Tibial nerve (tissue), 4 donors: ENCODE measurements at regions not wholly inside any gene's neighbourhood (a gene's known extent, or its start where the extent isn't known, plus 50 kb on each side); places are given as distances from the start of the nearest gene placed in this dataset.

Experiments
- DNase-seq, 2 donors: peaks; one replicate each; pipeline ENCODE4 v3.0.0-alpha.2; 2019; ENCODE audit warnings: low spot score in 2 of 2
- H3K27ac ChIP-seq, 4 donors: fragments of 200-600 bp; sonication (generic) in 3 of 4; one replicate each; pipeline ENCODE4 v1.5.1; 2017 to 2019; ENCODE audit warnings: mild to moderate bottlenecking in 1 of 4
- H3K27me3 ChIP-seq, 2 donors: fragments of 200-600 bp; sonication (generic) in 1 of 2; one replicate each; pipeline versions ENCODE4 v1.5.1 to v1.6.0; 2017 to 2019
- H3K36me3 ChIP-seq, 3 donors: fragments of 200-600 bp; sonication (generic); one replicate each; pipeline ENCODE4 v1.5.1; 2018 to 2019
- H3K4me1 ChIP-seq, 4 donors: fragments of 200-600 bp; sonication (generic) in 3 of 4; one replicate each; pipeline ENCODE4 v1.5.1; 2017 to 2019
- H3K4me3 ChIP-seq, 4 donors: fragments of 200-600 bp; sonication (generic) in 3 of 4; one replicate each; pipeline ENCODE4 v1.5.1; 2017 to 2019; ENCODE audit warnings: mild to moderate bottlenecking in 1 of 4, moderate library complexity in 1 of 4
- H3K9me3 ChIP-seq, 4 donors: fragments of 200-600 bp; sonication (generic) in 3 of 4; one replicate each; pipeline ENCODE4 v1.5.1; 2017 to 2019
- EP300 ChIP-seq, 2 donors: sonication (generic); formaldehyde crosslinking; IDR thresholded peaks; one replicate each; pipeline ENCODE4 v1.6.1; 2017; ENCODE audit warnings: antibody characterized with exemption in 2 of 2, mild to moderate bottlenecking in 1 of 2
- POLR2A ChIP-seq, 2 donors: fragments of 450-650 bp; IDR thresholded peaks; one replicate each; pipeline ENCODE4 v1.6.1; 2017; ENCODE audit warnings: antibody characterized with exemption in 2 of 2, mild to moderate bottlenecking in 2 of 2, moderate library complexity in 2 of 2
- WGBS, 2 donors: methylation state at CpG; one replicate each; pipeline ENCODE4 v1.1.5; 2018; 5-methylcytosine and 5-hydroxymethylcytosine counted together
- TF ChIP-seq, protein P1 (sequence below), 5 experiments: fragments of 200-600 bp in 3 of 5; fragments of 450-650 bp in 2 of 5; sonication (generic) in 3 of 5; IDR thresholded peaks; one replicate each; pipeline ENCODE4 v1.5.1; 2016 to 2019; ENCODE audit warnings: antibody characterized with exemption in 5 of 5, mild to moderate bottlenecking in 3 of 5, moderate library complexity in 2 of 5

- TF ChIP-seq POLR2A (IDR thresholded peaks at IDR 0.05) (no peak), EP300 (IDR thresholded peaks at IDR 0.05) (no peak)
- TF ChIP-seq, protein P1, sequence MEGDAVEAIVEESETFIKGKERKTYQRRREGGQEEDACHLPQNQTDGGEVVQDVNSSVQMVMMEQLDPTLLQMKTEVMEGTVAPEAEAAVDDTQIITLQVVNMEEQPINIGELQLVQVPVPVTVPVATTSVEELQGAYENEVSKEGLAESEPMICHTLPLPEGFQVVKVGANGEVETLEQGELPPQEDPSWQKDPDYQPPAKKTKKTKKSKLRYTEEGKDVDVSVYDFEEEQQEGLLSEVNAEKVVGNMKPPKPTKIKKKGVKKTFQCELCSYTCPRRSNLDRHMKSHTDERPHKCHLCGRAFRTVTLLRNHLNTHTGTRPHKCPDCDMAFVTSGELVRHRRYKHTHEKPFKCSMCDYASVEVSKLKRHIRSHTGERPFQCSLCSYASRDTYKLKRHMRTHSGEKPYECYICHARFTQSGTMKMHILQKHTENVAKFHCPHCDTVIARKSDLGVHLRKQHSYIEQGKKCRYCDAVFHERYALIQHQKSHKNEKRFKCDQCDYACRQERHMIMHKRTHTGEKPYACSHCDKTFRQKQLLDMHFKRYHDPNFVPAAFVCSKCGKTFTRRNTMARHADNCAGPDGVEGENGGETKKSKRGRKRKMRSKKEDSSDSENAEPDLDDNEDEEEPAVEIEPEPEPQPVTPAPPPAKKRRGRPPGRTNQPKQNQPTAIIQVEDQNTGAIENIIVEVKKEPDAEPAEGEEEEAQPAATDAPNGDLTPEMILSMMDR (IDR thresholded peaks at IDR 0.05), result no peak
- Histone ChIP-seq H3K4me1 (no peaks in the 10 kb centered on the region), H3K27ac (no peak overlapping the region), H3K27me3 (no peaks in the 10 kb centered on the region), H3K9me3 (peaks cover 0 to 6% (median 0%) of the 10 kb centered on the region in 4 donors), H3K36me3 (no peaks in the 10 kb centered on the region), H3K4me3 (no peak overlapping the region)
- DNase-seq, result no peak
- 59 to 64% methylated on average over 6 of the region's 6 CpGs for WGBS, 2 donors
Observed at GRCh38 chr11:134742224-134742612, 330.2 kb upstream of the B3GAT1 start.

DNA sequence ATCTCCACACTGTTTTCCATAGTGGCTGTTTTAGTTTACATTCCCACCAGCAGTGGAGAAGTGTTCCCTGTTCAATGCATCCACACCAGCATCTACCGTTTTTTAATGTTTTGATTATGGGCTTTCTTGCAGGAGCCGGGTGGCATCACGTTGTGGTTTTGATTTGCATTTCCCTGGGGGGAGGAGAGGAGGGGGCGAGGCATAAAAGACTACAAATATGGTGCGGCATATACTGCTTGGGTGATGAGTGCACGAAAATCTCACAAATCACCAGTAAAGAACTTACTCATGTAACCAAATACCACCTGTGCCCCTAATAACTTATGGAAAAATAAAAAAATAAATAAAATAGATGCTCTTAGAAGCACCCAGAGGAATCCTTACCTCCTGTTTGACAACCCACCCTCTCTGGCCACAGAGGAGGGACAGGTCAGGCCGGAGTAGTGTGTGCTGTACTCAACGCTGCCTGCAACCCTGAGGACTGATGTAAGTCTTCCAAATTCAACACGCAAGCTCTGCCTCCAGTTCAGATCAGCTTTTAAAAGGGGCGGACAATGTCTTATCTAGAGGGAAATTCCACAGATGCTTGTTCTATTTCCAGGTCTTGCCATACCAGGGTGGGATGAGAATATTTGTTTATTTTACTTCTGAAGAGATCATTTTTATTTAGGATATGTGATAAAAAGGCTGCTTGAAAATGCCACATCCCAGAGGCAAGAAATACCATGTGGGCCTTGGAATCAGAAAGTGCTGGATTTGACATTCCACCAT lies 329.6 kb upstream of the B3GAT1 start:
- peaks cover 0 to 6% (median 0%) of the 10 kb centered on the region in 4 donors for H3K9me3 ChIP-seq
- H3K27me3 ChIP-seq, result no peaks in the 10 kb centered on the region
- TF ChIP-seq POLR2A (IDR thresholded peaks at IDR 0.05), result no peak
- TF ChIP-seq, protein P1 (IDR thresholded peaks at IDR 0.05), result no peak
- no peak for TF ChIP-seq EP300 (IDR thresholded peaks at IDR 0.05)
- H3K4me3 ChIP-seq, result no peak overlapping the region
- 52 to 56% methylated on average over 10 of the region's 10 CpGs for WGBS, 2 donors
- no peak overlapping the region for H3K27ac ChIP-seq
- H3K4me1 ChIP-seq, result no peaks in the 10 kb centered on the region
- no peak for DNase-seq
- no peaks in the 10 kb centered on the region for H3K36me3 ChIP-seq

- H3K4me3 ChIP-seq, result no peak overlapping the region
- H3K27ac ChIP-seq, result no peak overlapping the region
- no peaks in the 10 kb centered on the region for H3K4me1 ChIP-seq
- no peak for TF ChIP-seq EP300 (IDR thresholded peaks at IDR 0.05)
- TF ChIP-seq POLR2A (IDR thresholded peaks at IDR 0.05), result no peak
- TF ChIP-seq, protein P1 (IDR thresholded peaks at IDR 0.05), result no peak
- DNase-seq, result no peak
- WGBS, 2 donors, result 47 to 62% methylated on average over 9 of the region's 9 CpGs
- no peaks in the 10 kb centered on the region for H3K36me3 ChIP-seq
- H3K9me3 ChIP-seq, result no peaks in the 10 kb centered on the region
- H3K27me3 ChIP-seq, result no peaks in the 10 kb centered on the region
Observed at GRCh38 chr11:134740590-134741261, 328.7 kb upstream of the B3GAT1 start.

GRCh38 chr11:134739136-134739535 lies 327.1 kb upstream of the B3GAT1 start:
- no peak for DNase-seq
- no peak overlapping the region for H3K4me3 ChIP-seq
- no peaks in the 10 kb centered on the region for H3K36me3 ChIP-seq
- TF ChIP-seq POLR2A (IDR thresholded peaks at IDR 0.05) (no peak), EP300 (IDR thresholded peaks at IDR 0.05) (no peak)
- TF ChIP-seq, protein P1 (IDR thresholded peaks at IDR 0.05), result no peak
- WGBS, 2 donors, result 83 to 84% methylated on average over 11 of the region's 11 CpGs
- no peaks in the 10 kb centered on the region for H3K4me1 ChIP-seq
- H3K9me3 ChIP-seq, result no peaks in the 10 kb centered on the region
- H3K27me3 ChIP-seq, result no peaks in the 10 kb centered on the region
- H3K27ac ChIP-seq, result no peak overlapping the region

- Histone ChIP-seq H3K36me3 (no peaks in the 10 kb centered on the region), H3K27ac (no peak overlapping the region), H3K4me3 (no peak overlapping the region), H3K9me3 (no peaks in the 10 kb centered on the region), H3K27me3 (no peaks in the 10 kb centered on the region), H3K4me1 (no peaks in the 10 kb centered on the region)
- DNase-seq, result no peak
- whole genome bisulfite sequencing, 2 donors, result 91 to 92% methylated on average over 22 of the region's 22 CpGs
- TF ChIP-seq EP300 (IDR thresholded peaks at IDR 0.05) (no peak), POLR2A (IDR thresholded peaks at IDR 0.05) (no peak)
- TF ChIP-seq, protein P1 (IDR thresholded peaks at IDR 0.05), result no peak
Observed at GRCh38 chr11:134738581-134738980, 326.5 kb upstream of the B3GAT1 start.
